Heart left ventricle (tissue), 16 donors: ENCODE measurements at regions not wholly inside any gene's neighbourhood (a gene's known extent, or its start where the extent isn't known, plus 50 kb on each side); places are given as distances from the start of the nearest gene placed in this dataset.

Experiments used
- ATAC-seq, 4 donors: fragments of 200-7000 bp; cut with Tn5 transposase; one replicate each; pipeline ENCODE4 v1.9.1; 2020 to 2022; ENCODE audit warnings: moderate library complexity in 4 of 4, mild to moderate bottlenecking in 3 of 4, moderate number of reproducible peaks in 1 of 4
- DNase-seq, 5 donors: peaks; one replicate each; pipeline ENCODE4 v3.0.0-alpha.2; 2020
- H3K27ac ChIP-seq, 12 donors: fragments of 200-600 bp; sonication (generic) in 4 of 12; one replicate each; pipeline versions ENCODE4 v1.5.0 to v1.8.0; 2016 to 2022; ENCODE audit warnings: mild to moderate bottlenecking in 2 of 12
- H3K27me3 ChIP-seq, 9 donors: fragments of 200-600 bp; sonication (generic) in 2 of 9; one replicate each; pipeline versions ENCODE4 v1.5.1 to v1.8.0; 2016 to 2022; ENCODE audit warnings: mild to moderate bottlenecking in 3 of 9
- H3K36me3 ChIP-seq, 9 donors: fragments of 200-600 bp; sonication (generic) in 2 of 9; one replicate each; pipeline versions ENCODE4 v1.5.0 to v1.8.0; 2018 to 2022; ENCODE audit warnings: mild to moderate bottlenecking in 2 of 9
- H3K4me1 ChIP-seq, 12 donors: fragments of 200-600 bp; sonication (generic) in 4 of 12; one replicate each; pipeline versions ENCODE4 v1.5.0 to v1.8.0; 2016 to 2022; ENCODE audit warnings: mild to moderate bottlenecking in 3 of 12
- H3K4me3 ChIP-seq, 12 donors: fragments of 200-600 bp; sonication (generic) in 4 of 12; one replicate each; pipeline versions ENCODE4 v1.5.0 to v1.8.0; 2017 to 2022; ENCODE audit warnings: mild to moderate bottlenecking in 9 of 12, moderate library complexity in 4 of 12
- H3K9me3 ChIP-seq, 12 donors: fragments of 200-600 bp; sonication (generic) in 4 of 12; one replicate each; pipeline versions ENCODE4 v1.5.0 to v1.8.0; 2016 to 2022; ENCODE audit warnings: mild to moderate bottlenecking in 1 of 12
- POLR2A ChIP-seq, 2 donors: fragments of 450-650 bp; IDR thresholded peaks; one replicate each; pipeline ENCODE4 v1.6.1; 2017; ENCODE audit warnings: antibody characterized with exemption in 2 of 2, mild to moderate bottlenecking in 2 of 2, moderate library complexity in 2 of 2
- WGBS, 4 donors: extraction: QIAGEN DNeasy Blood & Tissue Kit in 2 of 4; methylation state at CpG; one replicate each; pipeline versions ENCODE4 v1.1.5 to v1.1.7; 2013 to 2018; 5-methylcytosine and 5-hydroxymethylcytosine counted together
- intact Hi-C, 10 donors: fragments of 100-400 bp; cut with DNase I; formaldehyde crosslinking; loops; one replicate each; pipeline versions ENCODE4 v1.11.1 to v1.14.2; 2022
- TF ChIP-seq, protein P1 (sequence below), 12 donors: fragments of 200-600 bp; sonication (generic) in 4 of 12; IDR thresholded peaks; one replicate each; pipeline versions ENCODE4 v1.5.0 to v1.8.0; 2018 to 2022; ENCODE audit warnings: antibody characterized with exemption in 12 of 12, mild to moderate bottlenecking in 5 of 12
- donor health status: ischemic (EF 13 %, LVEDD 7.1; RV severe dilation, severe dysfunction).
- donor health status: healthy with polysubstance abuse.
- donor health status: DM: no; HTN: yes; CAD: no.
- donor health status: DM: no; HTN: no; CAD: no.
- donor health status: ischemic (EF 25% LVEDD 6.9; RV normal size, moderate dysfunction).
- donor health status: ischemic (EF 25% LVEDD 5.7; RV mildly dilated, moderate dysfunction).
- donor health status: healthy.
- donor health status: DM: yes; HTN: yes; CAD: no.
- donor health status: ischemic (EF 35%, LVEDD 5.7; RV mildly dilated, moderate dysfunction).
- donor health status: nonischemic (EF 11% LVEDD 7.7; RV severe dilation, severe dysfunction).
- donor health status: DM: yes; HTN: yes; CAD: no.
- donor health status: PGD.
- donor health status: ischemic (EF 29% LVEDD 5.4; RV normal size, mild dysfunction).
- donor health status: nonischemic (EF 23%, LVEDD 6.1; RV moderate dilation, normal function).

DNA sequence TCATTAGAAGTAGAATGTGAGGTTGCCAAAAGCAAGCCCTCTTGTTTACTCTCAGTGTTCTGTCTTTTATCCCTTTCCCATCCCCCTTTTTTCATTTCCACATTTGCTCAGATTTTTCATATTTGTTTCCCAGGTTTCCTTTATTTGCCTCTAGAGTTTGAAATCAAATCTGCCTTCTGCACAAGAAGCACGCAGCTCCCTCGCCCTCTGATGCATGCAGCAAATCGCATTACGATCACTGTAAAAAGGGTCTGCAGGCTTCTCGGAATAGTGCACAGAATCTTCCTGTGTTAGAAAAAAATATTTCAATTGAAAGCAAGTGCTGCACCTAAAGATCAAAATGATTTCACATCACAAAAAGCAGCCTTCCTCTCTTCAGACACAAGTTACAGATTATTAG, 129.0 kb downstream of the GPAM start:
- DNase-seq: no peak
- Histone ChIP-seq H3K27ac (no peak overlapping the region), H3K9me3 (no peaks in the 10 kb centered on the region), H3K4me1 (no peaks in the 10 kb centered on the region), H3K4me3 (no peak overlapping the region), H3K36me3 (no peaks in the 10 kb centered on the region), H3K27me3 (peaks cover 0 to 4% (median 0%) of the 10 kb centered on the region in 9 donors)
- TF ChIP-seq POLR2A (IDR thresholded peaks at IDR 0.05): no peak
- TF ChIP-seq, protein P1, sequence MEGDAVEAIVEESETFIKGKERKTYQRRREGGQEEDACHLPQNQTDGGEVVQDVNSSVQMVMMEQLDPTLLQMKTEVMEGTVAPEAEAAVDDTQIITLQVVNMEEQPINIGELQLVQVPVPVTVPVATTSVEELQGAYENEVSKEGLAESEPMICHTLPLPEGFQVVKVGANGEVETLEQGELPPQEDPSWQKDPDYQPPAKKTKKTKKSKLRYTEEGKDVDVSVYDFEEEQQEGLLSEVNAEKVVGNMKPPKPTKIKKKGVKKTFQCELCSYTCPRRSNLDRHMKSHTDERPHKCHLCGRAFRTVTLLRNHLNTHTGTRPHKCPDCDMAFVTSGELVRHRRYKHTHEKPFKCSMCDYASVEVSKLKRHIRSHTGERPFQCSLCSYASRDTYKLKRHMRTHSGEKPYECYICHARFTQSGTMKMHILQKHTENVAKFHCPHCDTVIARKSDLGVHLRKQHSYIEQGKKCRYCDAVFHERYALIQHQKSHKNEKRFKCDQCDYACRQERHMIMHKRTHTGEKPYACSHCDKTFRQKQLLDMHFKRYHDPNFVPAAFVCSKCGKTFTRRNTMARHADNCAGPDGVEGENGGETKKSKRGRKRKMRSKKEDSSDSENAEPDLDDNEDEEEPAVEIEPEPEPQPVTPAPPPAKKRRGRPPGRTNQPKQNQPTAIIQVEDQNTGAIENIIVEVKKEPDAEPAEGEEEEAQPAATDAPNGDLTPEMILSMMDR (IDR thresholded peaks at IDR 0.05): no peak
- 84 to 97% (median 93%) methylated on average over 5 of the region's 5 CpGs for whole genome bisulfite sequencing, 4 donors
- intact Hi-C loops: no loop called here
- ATAC-seq: no peak

DNA sequence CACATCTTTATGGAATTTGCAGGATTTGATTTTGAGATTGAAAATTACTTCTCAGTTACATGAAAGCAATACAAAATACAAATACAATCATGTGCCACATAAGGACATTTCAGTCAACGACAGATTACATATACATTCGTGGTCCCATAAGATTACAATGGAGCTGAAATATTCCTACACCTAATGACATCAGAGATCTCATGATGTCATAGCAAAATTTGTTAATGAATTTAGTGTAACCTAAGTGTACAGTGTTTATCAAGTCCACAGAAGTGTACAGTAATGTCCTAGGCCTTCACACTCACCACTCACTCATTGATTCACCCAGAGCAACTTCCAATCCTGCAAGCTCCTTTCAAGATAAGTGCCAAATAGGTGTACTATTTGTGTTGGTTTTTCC, 126.5 kb downstream of the GPAM start:
- H3K4me1 ChIP-seq: no peaks in the 10 kb centered on the region
- peaks cover 0 to 4% (median 0%) of the 10 kb centered on the region in 9 donors for H3K27me3 ChIP-seq
- TF ChIP-seq, protein P1 (IDR thresholded peaks at IDR 0.05): no peak
- no peak for TF ChIP-seq POLR2A (IDR thresholded peaks at IDR 0.05)
- ATAC-seq: no peak
- DNase-seq: no peak
- H3K9me3 ChIP-seq: no peaks in the 10 kb centered on the region
- intact Hi-C loops: no loop called here
- H3K4me3 ChIP-seq: no peak overlapping the region
- H3K36me3 ChIP-seq: no peaks in the 10 kb centered on the region
- no peak overlapping the region for H3K27ac ChIP-seq
- WGBS, 4 donors: 77 to 85% (median 81%) methylated on average over 2 of the region's 2 CpGs

DNA sequence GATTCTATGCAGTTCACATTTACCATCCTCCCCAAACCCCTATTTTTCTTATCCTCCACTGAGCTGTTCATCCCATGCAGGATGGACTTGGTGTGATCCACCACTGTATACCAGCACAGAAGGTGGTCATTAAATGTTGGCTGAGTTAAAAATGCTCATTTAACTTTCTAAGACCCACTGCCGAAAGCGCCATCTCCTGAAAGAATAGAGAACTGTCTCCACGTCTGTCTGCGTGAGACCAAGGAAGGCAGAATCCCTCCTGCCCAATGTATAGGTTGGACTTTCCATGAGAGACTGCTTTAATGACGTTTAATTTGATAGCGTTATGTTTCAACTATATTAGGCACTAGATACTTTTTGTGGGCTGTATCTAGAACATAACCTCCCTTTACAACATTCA, 124.3 kb downstream of the GPAM start:
- 68 to 82% (median 76%) methylated on average over 6 of the region's 6 CpGs for WGBS, 4 donors
- DNase-seq (no peak), ATAC-seq (no peak)
- Histone ChIP-seq H3K9me3 (no peaks in the 10 kb centered on the region), H3K36me3 (no peaks in the 10 kb centered on the region), H3K27me3 (peaks cover 0 to 4% (median 0%) of the 10 kb centered on the region in 9 donors), H3K27ac (no peak overlapping the region), H3K4me3 (no peak overlapping the region), H3K4me1 (no peaks in the 10 kb centered on the region)
- TF ChIP-seq, protein P1 (IDR thresholded peaks at IDR 0.05): no peak
- intact Hi-C loops: no loop called here

DNA sequence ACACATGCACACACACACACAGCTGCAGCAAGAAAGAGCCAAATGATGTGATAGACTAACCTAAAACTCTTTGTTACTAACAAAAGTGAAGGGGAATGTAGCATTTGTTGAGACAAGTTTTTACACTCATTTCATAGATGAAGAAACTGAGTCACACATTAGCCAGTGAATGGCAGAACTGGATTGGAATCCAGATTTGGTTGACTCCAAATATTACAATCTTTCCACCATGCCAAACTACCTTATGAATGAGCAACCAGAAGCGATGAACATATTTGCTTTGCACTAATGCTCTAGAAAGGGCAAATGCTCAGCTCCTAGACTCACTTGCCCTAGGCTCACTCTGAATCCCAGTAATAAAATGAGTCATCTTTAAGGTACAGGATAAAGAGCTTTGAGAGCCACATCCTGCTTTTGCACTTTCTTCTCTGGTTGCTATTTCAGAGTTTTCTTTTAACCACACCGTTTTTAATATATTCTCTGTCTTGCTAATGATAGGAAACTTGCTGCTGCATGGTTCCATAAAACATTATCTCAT, 111.9 kb downstream of the GPAM start:
- Histone ChIP-seq H3K9me3 (no peaks in the 10 kb centered on the region), H3K4me3 (no peak overlapping the region), H3K4me1 (no peaks in the 10 kb centered on the region), H3K27me3 (no peaks in the 10 kb centered on the region), H3K36me3 (no peaks in the 10 kb centered on the region), H3K27ac (no peak overlapping the region)
- TF ChIP-seq, protein P1 (IDR thresholded peaks at IDR 0.05): no peak
- no peak for TF ChIP-seq POLR2A (IDR thresholded peaks at IDR 0.05)
- DNase-seq (no peak), ATAC-seq (no peak)
- intact Hi-C loops: no loop called here
- 85 to 91% (median 89%) methylated on average over 2 of the region's 2 CpGs for WGBS, 4 donors
